A673 (cell line): ENCODE measurements at regions not wholly inside any gene's neighbourhood (a gene's known extent, or its start where the extent isn't known, plus 50 kb on each side); places are given as distances from the start of the nearest gene placed in this dataset.

Experiments used
- BruUV-seq: library from RNA; stranded (reverse); fragments of 400-500 nt; replicated peaks from 2 replicates; lab custom pipeline; 2021; lab: Mats Ljungman, UMichigan
- CTCF ChIA-PET: fragments of 300-600 bp; sonication (Branson Sonifier 250); formaldehyde crosslinking; loops from one replicate; lab custom pipeline; 2022; ENCODE audit warnings: antibody characterized with exemption; lab: Charles Lee
- POLR2A ChIA-PET: fragments of 300-600 bp; sonication (Branson Sonifier 250); formaldehyde crosslinking; loops from one replicate; lab custom pipeline; 2022; ENCODE audit warnings: antibody characterized with exemption; ENCODE audit not compliant: low non-redundant PET; lab: Charles Lee
- DNase-seq: peaks from one replicate; pipeline ENCODE4 v3.0.0-alpha.2; 2015; ENCODE audit warnings: low spot score
- H3K27ac ChIP-seq: fragments of 200-600 bp; sonication (generic); 2 replicates; pipeline ENCODE4 v1.5.1; 2016; ENCODE audit warnings: mixed run types, low read depth, mild to moderate bottlenecking, mixed read lengths, antibody characterized with exemption, low read length; ENCODE audit not compliant: poor library complexity, severe bottlenecking
- H3K27me3 ChIP-seq: fragments of 200-600 bp; sonication (generic); replicated peaks from 2 replicates; pipeline ENCODE4 v1.6.1; 2017; ENCODE audit warnings: mixed run types, low read depth, mild to moderate bottlenecking, mixed read lengths, antibody characterized with exemption, low read length; ENCODE audit not compliant: insufficient read depth, poor library complexity
- H3K36me3 ChIP-seq: fragments of 200-600 bp; sonication (generic); 2 replicates; pipeline ENCODE4 v1.6.1; 2016; ENCODE audit warnings: mixed run types, mild to moderate bottlenecking, mixed read lengths, antibody characterized with exemption, low read length; ENCODE audit not compliant: insufficient read depth, poor library complexity, severe bottlenecking
- H3K4me1 ChIP-seq: fragments of 200-600 bp; sonication (generic); 2 replicates; pipeline ENCODE4 v1.6.1; 2017; ENCODE audit warnings: mixed run types, mild to moderate bottlenecking, mixed read lengths, antibody characterized with exemption, low read length; ENCODE audit not compliant: insufficient read depth, poor library complexity, severe bottlenecking
- H3K4me3 ChIP-seq: fragments of 200-600 bp; sonication (generic); 2 replicates; pipeline ENCODE4 v1.5.1; 2016; ENCODE audit warnings: low read depth, mixed run types, mild to moderate bottlenecking, mixed read lengths, low read length; ENCODE audit not compliant: poor library complexity, severe bottlenecking
- H3K9me3 ChIP-seq: fragments of 200-600 bp; sonication (generic); 2 replicates; pipeline ENCODE4 v1.6.1; 2016; ENCODE audit warnings: mixed run types, low read depth, mild to moderate bottlenecking, mixed read lengths, antibody characterized with exemption, low read length; ENCODE audit not compliant: poor library complexity, severe bottlenecking
- EZH2 ChIP-seq: fragments of 200-600 bp; sonication (generic); IDR thresholded peaks from 2 replicates; pipeline ENCODE4 v1.6.1; 2017; ENCODE audit warnings: borderline replicate concordance, low read depth, mild to moderate bottlenecking, mixed read lengths, antibody characterized with exemption, low read length; ENCODE audit not compliant: poor library complexity, severe bottlenecking
- intact Hi-C: fragments of 100-400 bp; cut with micrococcal nuclease; formaldehyde crosslinking; loops from one replicate; pipeline ENCODE4 v1.10.0; 2022; ENCODE audit not compliant: unreplicated experiment
- TF ChIP-seq, protein P1 (sequence below): fragments of 300-800, 200-600 bp; sonication (generic); conservative IDR thresholded peaks from 2 replicates; pipeline ENCODE4 v1.5.1; 2017; ENCODE audit warnings: low read depth, mild to moderate bottlenecking, antibody characterized with exemption, low read length, moderate library complexity, mixed read lengths

DNA sequence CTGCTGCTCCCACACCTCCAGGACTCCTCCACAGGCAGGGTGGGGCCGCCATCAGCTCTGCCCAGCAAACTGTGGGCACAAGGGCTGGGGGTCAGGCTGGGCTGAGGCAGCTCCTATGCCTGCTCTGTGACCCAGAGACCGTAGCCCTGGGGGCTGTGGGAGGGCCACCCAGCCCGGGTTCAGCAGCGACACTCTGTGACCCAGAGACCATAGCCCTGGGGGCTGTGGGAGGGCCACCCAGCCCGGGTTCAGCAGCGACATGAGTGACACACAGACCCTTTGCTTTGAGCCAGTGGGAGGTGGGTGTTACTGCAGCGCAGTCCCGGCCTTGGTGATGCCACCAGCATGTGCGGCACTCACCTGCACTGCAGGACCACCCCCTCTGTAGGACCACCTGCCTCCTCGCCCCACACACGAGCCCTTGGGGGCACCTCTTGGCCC, 118.9 kb upstream of the LPCAT1 start:
- no TSS peak for BruUV-seq
- Histone ChIP-seq H3K4me3 (no peak overlapping the region), H3K27ac (no peak overlapping the region), H3K9me3 (no peaks in the 10 kb centered on the region), H3K36me3 (no peaks in the 10 kb centered on the region), H3K4me1 (peaks cover 4% of the 10 kb centered on the region), H3K27me3 (peaks cover 27% of the 10 kb centered on the region)
- CTCF ChIA-PET: interaction anchor here (0.7 kb wide), 1 partner anchor 433 kb away, joined by 3 read pairs; no protein-coding TSS in a partner anchor
- POLR2A ChIA-PET: no interaction called here
- DNase-seq: no peak
- intact Hi-C loops: loop anchor here (5.0 to 10.0 kb wide), 2 partner anchors 120 to 718 kb away; partner anchors contain the start of gene LPCAT1
- no peak for TF ChIP-seq EZH2
- TF ChIP-seq, protein P1, sequence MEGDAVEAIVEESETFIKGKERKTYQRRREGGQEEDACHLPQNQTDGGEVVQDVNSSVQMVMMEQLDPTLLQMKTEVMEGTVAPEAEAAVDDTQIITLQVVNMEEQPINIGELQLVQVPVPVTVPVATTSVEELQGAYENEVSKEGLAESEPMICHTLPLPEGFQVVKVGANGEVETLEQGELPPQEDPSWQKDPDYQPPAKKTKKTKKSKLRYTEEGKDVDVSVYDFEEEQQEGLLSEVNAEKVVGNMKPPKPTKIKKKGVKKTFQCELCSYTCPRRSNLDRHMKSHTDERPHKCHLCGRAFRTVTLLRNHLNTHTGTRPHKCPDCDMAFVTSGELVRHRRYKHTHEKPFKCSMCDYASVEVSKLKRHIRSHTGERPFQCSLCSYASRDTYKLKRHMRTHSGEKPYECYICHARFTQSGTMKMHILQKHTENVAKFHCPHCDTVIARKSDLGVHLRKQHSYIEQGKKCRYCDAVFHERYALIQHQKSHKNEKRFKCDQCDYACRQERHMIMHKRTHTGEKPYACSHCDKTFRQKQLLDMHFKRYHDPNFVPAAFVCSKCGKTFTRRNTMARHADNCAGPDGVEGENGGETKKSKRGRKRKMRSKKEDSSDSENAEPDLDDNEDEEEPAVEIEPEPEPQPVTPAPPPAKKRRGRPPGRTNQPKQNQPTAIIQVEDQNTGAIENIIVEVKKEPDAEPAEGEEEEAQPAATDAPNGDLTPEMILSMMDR: no peak

DNA sequence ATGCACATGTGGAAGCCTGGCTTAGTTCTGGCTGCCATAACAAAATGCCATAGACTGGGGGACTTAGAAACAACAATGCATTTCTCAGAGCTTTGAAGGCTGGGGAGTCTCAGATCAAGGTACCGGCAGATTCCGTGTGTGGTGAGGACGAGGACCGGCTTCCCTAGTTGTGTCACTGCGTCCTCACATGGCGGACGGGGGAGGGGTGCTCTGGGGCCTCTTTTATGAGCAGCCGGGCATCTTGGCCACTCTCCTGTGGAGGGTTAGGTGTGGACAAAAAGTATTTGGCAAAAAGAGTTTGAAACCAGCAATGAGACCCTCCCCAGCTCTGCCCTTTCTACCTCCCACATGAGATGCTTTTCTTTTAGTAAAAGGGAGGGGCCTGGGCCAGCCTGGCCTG, 118.5 kb upstream of the LPCAT1 start:
- no peak for DNase-seq
- CTCF ChIA-PET: interaction anchor here (0.7 kb wide), 1 partner anchor 163 kb away, joined by 4 read pairs; no protein-coding TSS in a partner anchor
- no peak for TF ChIP-seq EZH2
- TF ChIP-seq, protein P1: no peak
- H3K4me1 ChIP-seq: peaks cover 4% of the 10 kb centered on the region
- H3K9me3 ChIP-seq: no peaks in the 10 kb centered on the region
- POLR2A ChIA-PET: no interaction called here
- BruUV-seq: no TSS peak
- H3K4me3 ChIP-seq: no peak overlapping the region
- intact Hi-C loops: loop anchor here (5.0 to 10.0 kb wide), 2 partner anchors 120 to 717 kb away; partner anchors contain the start of gene LPCAT1
- H3K27ac ChIP-seq: no peak overlapping the region
- no peaks in the 10 kb centered on the region for H3K36me3 ChIP-seq
- peaks cover 27% of the 10 kb centered on the region for H3K27me3 ChIP-seq

GRCh38 chr5:1641560-1642166, 117.9 kb upstream of the LPCAT1 start:
- peak; percentile 92 for DNase-seq
- Histone ChIP-seq H3K36me3 (no peaks in the 10 kb centered on the region), H3K27me3 (peaks cover 27% of the 10 kb centered on the region), H3K9me3 (no peaks in the 10 kb centered on the region), H3K4me1 (peaks cover 4% of the 10 kb centered on the region), H3K27ac (no peak overlapping the region), H3K4me3 (no peak overlapping the region)
- CTCF ChIA-PET: interaction anchor here (0.7 kb wide), 1 partner anchor 163 kb away, joined by 4 read pairs; no protein-coding TSS in a partner anchor
- POLR2A ChIA-PET: no interaction called here
- no TSS peak for BruUV-seq
- TF ChIP-seq, protein P1: peak; percentile 99
- no peak for TF ChIP-seq EZH2
- intact Hi-C loops: loop anchor here (1.0 to 10.0 kb wide), 4 partner anchors 119 to 717 kb away; partner anchors contain the start of gene LPCAT1
